Body of pancreas (tissue), 4 donors: ENCODE measurements at regions not wholly inside any gene's neighbourhood (a gene's known extent, or its start where the extent isn't known, plus 50 kb on each side); places are given as distances from the start of the nearest gene placed in this dataset.

Experiments
- POLR2A ChIP-seq, 3 donors: fragments of 450-650 bp; IDR thresholded peaks; one replicate each; pipeline ENCODE4 v1.6.1; 2016; ENCODE audit warnings: antibody characterized with exemption in 3 of 3, mild to moderate bottlenecking in 2 of 3
- TF ChIP-seq, protein P1 (sequence below), 7 experiments: fragments of 450-650 bp in 4 of 7; fragments of 200-600 bp in 3 of 7; sonication (generic) in 3 of 7; IDR thresholded peaks; one replicate each; pipeline ENCODE4 v1.5.1; 2016 to 2019; ENCODE audit warnings: antibody characterized with exemption in 7 of 7

DNA sequence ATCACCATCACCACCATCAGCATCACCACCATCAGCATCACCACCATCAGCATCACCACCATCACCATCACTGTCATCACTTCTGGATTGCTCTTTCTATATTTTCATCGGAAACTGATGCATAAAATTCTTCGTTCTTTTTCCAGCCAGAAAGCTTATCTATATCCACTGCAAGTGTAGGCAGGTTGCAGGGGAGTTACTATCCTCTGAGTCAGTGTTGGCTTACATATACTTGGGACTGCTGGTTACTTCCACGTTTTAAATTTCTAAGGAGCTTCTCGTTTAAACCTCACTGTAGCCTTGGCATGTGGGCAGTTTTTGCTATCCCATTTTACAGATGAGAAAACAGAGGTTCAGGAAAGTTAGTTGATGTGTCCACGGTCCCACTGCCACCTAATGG is 66.1 kb downstream of the FOXL3 start:
- no peak for TF ChIP-seq POLR2A (IDR thresholded peaks at IDR 0.05)
- TF ChIP-seq, protein P1, sequence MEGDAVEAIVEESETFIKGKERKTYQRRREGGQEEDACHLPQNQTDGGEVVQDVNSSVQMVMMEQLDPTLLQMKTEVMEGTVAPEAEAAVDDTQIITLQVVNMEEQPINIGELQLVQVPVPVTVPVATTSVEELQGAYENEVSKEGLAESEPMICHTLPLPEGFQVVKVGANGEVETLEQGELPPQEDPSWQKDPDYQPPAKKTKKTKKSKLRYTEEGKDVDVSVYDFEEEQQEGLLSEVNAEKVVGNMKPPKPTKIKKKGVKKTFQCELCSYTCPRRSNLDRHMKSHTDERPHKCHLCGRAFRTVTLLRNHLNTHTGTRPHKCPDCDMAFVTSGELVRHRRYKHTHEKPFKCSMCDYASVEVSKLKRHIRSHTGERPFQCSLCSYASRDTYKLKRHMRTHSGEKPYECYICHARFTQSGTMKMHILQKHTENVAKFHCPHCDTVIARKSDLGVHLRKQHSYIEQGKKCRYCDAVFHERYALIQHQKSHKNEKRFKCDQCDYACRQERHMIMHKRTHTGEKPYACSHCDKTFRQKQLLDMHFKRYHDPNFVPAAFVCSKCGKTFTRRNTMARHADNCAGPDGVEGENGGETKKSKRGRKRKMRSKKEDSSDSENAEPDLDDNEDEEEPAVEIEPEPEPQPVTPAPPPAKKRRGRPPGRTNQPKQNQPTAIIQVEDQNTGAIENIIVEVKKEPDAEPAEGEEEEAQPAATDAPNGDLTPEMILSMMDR (IDR thresholded peaks at IDR 0.05): no peak
